DND-41 (cell line): ENCODE measurements at regions not wholly inside any gene's neighbourhood (a gene's known extent, or its start where the extent isn't known, plus 50 kb on each side); places are given as distances from the start of the nearest gene placed in this dataset.

ENCODE experiments used
- ATAC-seq: fragments of 200-7000 bp; cut with Tn5 transposase; 3 replicates; pipeline ENCODE4 v1.9.1; 2021; ENCODE audit warnings: low read depth; ENCODE audit not compliant: insufficient read depth
- DNase-seq: peaks from one replicate; pipeline ENCODE4 v3.0.0-alpha.2; 2020
- H2AFZ ChIP-seq: 2 replicates; pipeline ENCODE4 v1.6.0; 2012; ENCODE audit warnings: low read depth, low read length
- H3K27ac ChIP-seq: 2 replicates; pipeline ENCODE4 v1.5.1; 2012; ENCODE audit warnings: low read length, inconsistent platforms
- H3K27me3 ChIP-seq: fragments of 200-600 bp; sonication (generic); 2 replicates; pipeline ENCODE4 v1.6.0; 2012; ENCODE audit warnings: low read length, mild to moderate bottlenecking, inconsistent platforms; ENCODE audit not compliant: insufficient read depth, poor library complexity
- H3K36me3 ChIP-seq: 2 replicates; pipeline ENCODE4 v1.5.1; 2012; ENCODE audit warnings: low read length, inconsistent platforms; ENCODE audit not compliant: insufficient read depth
- H3K4me1 ChIP-seq: 2 replicates; pipeline ENCODE4 v1.5.1; 2012; ENCODE audit warnings: mild to moderate bottlenecking, low read length; ENCODE audit not compliant: insufficient read depth
- H3K4me2 ChIP-seq: 2 replicates; pipeline ENCODE4 v1.6.0; 2012; ENCODE audit warnings: mild to moderate bottlenecking, moderate library complexity, low read length, inconsistent platforms; ENCODE audit not compliant: insufficient read depth
- H3K4me3 ChIP-seq, 2 experiments: fragments of 200-600 bp in 1 of 2; shearing (Covaris generic) in 1 of 2; 2 replicates each; pipeline ENCODE4 v1.5.1; 2012 to 2016; ENCODE audit warnings: inconsistent platforms in 2 of 2, low read length in 2 of 2, mild to moderate bottlenecking in 2 of 2, low read depth in 1 of 2, moderate library complexity in 1 of 2
- H3K79me2 ChIP-seq: 2 replicates; pipeline ENCODE4 v1.6.0; 2012; ENCODE audit warnings: low read length, inconsistent platforms; ENCODE audit not compliant: insufficient read depth
- H3K9ac ChIP-seq: 2 replicates; pipeline ENCODE4 v1.6.0; 2012; ENCODE audit warnings: low read depth, mild to moderate bottlenecking, inconsistent platforms, low read length, moderate library complexity
- H3K9me3 ChIP-seq: 2 replicates; pipeline ENCODE4 v1.5.1; 2012; ENCODE audit warnings: low read length, moderate library complexity, mild to moderate bottlenecking, inconsistent platforms; ENCODE audit not compliant: insufficient read depth, severe bottlenecking
- H4K20me1 ChIP-seq: 2 replicates; pipeline ENCODE4 v1.6.0; 2012; ENCODE audit warnings: low read length; ENCODE audit not compliant: insufficient read depth
- CTCF ChIP-seq: IDR thresholded peaks from 2 replicates; pipeline ENCODE4 v1.5.1; 2012; ENCODE audit warnings: borderline replicate concordance, low read length, moderate library complexity, mild to moderate bottlenecking; ENCODE audit not compliant: poor library complexity, severe bottlenecking; ENCODE audit errors: extremely low read depth
- EZH2 ChIP-seq: IDR thresholded peaks from 3 replicates; pipeline ENCODE4 v1.6.1; 2012; ENCODE audit warnings: borderline replicate concordance, low read depth, mild to moderate bottlenecking, moderate library complexity, low read length, inconsistent platforms; ENCODE audit not compliant: severe bottlenecking

DNA sequence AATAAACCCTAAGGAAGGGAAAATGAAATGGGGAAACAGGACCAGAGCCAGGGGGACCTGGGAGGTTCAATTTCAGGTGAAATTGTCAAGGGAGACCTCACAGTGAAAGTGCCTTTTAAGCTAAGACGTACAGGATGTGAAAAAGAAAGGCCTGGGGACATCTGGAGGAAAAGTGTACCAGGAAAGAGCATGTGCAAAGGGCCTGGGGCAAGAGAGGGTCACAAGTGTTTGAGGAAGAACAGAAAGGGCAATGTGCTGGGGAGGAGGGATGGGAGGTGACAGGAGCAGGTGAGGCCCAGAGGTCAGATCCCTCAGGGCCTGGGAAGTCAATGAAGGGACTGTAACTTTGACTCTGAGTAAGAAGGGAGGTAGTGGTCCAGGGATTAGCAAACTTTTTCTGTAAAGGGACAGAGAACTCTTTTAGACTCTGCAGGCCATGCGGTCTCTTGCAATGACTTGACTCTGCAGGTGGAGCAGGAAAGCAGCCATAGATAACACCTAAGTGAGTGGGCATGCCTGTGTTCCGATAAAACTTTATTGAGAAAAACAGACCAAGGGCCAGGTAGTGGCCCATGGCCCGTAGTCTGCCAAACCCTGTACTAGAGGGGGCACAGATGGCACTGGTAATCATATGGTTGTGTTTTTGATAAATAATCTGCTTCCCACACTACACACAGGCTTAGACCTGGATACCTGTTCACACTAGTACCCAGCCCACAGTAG is 93.8 kb downstream of the LITAF start:
- Histone ChIP-seq H3K36me3 (no peaks in the 10 kb centered on the region), H2AFZ (no peak overlapping the region), H3K4me2 (no peak overlapping the region), H3K4me1 (peaks cover 12% of the 10 kb centered on the region), H3K4me3 (no peak overlapping the region), H3K27me3 (no peaks in the 10 kb centered on the region), H3K9ac (no peak overlapping the region), H3K9me3 (peaks cover 2% of the 10 kb centered on the region), H3K27ac (no peak overlapping the region), H4K20me1 (peaks cover 3% of the 10 kb centered on the region; the same call in 1 of the 2 replicates), H3K79me2 (no peaks in the 10 kb centered on the region)
- ATAC-seq (no peak), DNase-seq (no peak)
- TF ChIP-seq CTCF (no peak), EZH2 (no peak)

GRCh38 chr16:11493531-11493929 is 93.2 kb downstream of the LITAF start:
- TF ChIP-seq CTCF (no peak), EZH2 (no peak)
- H3K27me3 ChIP-seq: no peaks in the 10 kb centered on the region
- no peak overlapping the region for H3K4me3 ChIP-seq
- no peak overlapping the region for H3K9ac ChIP-seq
- no peaks in the 10 kb centered on the region for H3K36me3 ChIP-seq
- H3K27ac ChIP-seq: no peak overlapping the region
- H2AFZ ChIP-seq: no peak overlapping the region
- ATAC-seq (no peak), DNase-seq (no peak)
- no peaks in the 10 kb centered on the region for H3K79me2 ChIP-seq
- peaks cover 2% of the 10 kb centered on the region for H3K9me3 ChIP-seq
- peaks cover 3% of the 10 kb centered on the region; the same call in 1 of the 2 replicates for H4K20me1 ChIP-seq
- H3K4me1 ChIP-seq: peaks cover 13% of the 10 kb centered on the region
- H3K4me2 ChIP-seq: no peak overlapping the region

DNA sequence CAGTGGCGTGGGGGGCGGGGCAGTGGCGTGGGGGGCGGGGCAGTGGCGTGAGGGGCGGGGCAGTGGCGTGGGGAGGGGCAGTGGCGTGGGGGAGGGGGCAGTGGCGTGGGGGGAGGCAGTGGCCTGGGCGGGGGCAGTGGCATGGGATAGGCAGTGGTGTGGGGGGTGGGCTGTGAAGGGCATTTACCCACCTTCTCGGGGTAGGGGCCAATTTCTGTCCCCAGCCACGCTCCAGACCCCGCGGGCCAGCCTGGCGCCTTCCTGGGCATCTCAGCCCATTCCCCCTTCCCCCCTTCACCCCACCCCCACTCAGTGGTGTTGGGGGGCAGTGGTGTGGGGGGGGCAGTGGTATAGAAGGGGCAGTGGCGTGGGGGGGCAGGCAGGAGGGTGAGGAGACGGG is 92.7 kb downstream of the LITAF start:
- ATAC-seq: no peak
- no peak overlapping the region for H3K4me2 ChIP-seq

More for the DNA sequence above, 92.7 kb downstream of the LITAF start:
- H3K4me1 ChIP-seq: peaks cover 16% of the 10 kb centered on the region
- H3K4me3 ChIP-seq: no peak overlapping the region
- peaks cover 3% of the 10 kb centered on the region; the same call in 1 of the 2 replicates for H4K20me1 ChIP-seq
- no peak overlapping the region for H3K27ac ChIP-seq
- peaks cover 2% of the 10 kb centered on the region for H3K9me3 ChIP-seq
- TF ChIP-seq CTCF (no peak), EZH2 (no peak)
- no peaks in the 10 kb centered on the region for H3K79me2 ChIP-seq
- DNase-seq: no peak
- H2AFZ ChIP-seq: no peak overlapping the region
- H3K36me3 ChIP-seq: no peaks in the 10 kb centered on the region
- H3K27me3 ChIP-seq: no peaks in the 10 kb centered on the region
- H3K9ac ChIP-seq: no peak overlapping the region
